NCI-H446 (cell line): ENCODE measurements at regions not wholly inside any gene's neighbourhood (a gene's known extent, or its start where the extent isn't known, plus 50 kb on each side); places are given as distances from the start of the nearest gene placed in this dataset.

Experiments
- DNase-seq, 2 experiments: peaks; one replicate each; lab custom pipeline; 2025; lab: John Stamatoyannopoulos, UW

- DNase-seq, result no peak
Measured at GRCh38 chr7:55629051-55629677, 56.9 kb upstream of the VOPP1 start.

GRCh38 chr7:55624813-55625212 lies 52.5 kb upstream of the VOPP1 start:
- DNase-seq, result no peak

GRCh38 chr7:55623617-55624016 lies 51.3 kb upstream of the VOPP1 start:
- no peak for DNase-seq

GRCh38 chr7:55622241-55622640 lies 49.9 kb upstream of the VOPP1 start:
- DNase-seq, result no peak
